ENCODE measurements at regions not wholly inside any gene's neighbourhood (a gene's known extent, or its start where the extent isn't known, plus 50 kb on each side); places are given as distances from the start of the nearest gene placed in this dataset.

- Mint-ChIP-seq H3K4me3 (no peak overlapping the region), H3K4me1 (peaks cover 2% of the 10 kb centered on the region), H3K27me3 (ENCODE audit: low read depth in 3 of 3) (peaks cover 0 to 5% (median 0%) of the 10 kb centered on the region in 3 donors), H3K36me3 (no peaks in the 10 kb centered on the region), H3K9me3 (no peaks in the 10 kb centered on the region), H3K27ac (peak overlapping the region in 1 of 7 donors; percentile 11)
- no peaks in the 10 kb centered on the region for H3K9me3 ChIP-seq (replicated peaks in 1 of 2; ENCODE audit: control insufficient read depth in 1 of 2, insufficient read depth in 1 of 2, low read length in 2 of 2)
- H3K4me2 ChIP-seq (replicated peaks; ENCODE audit: extremely low read depth, low read length, poor library complexity, severe bottlenecking): no peak overlapping the region
- H3K9ac ChIP-seq (ENCODE audit: insufficient read depth, low read length, poor library complexity, severe bottlenecking): no peak overlapping the region
- no peak for TF ChIP-seq CTCF (IDR thresholded peaks at IDR 0.05)
- 89% methylated on average over 10 of the region's 13 CpGs for WGBS (ENCODE audit: insufficient coverage)
- peak; percentile 20 to 40 (median 23) for DNase-seq
- H2AFZ ChIP-seq (ENCODE audit: insufficient read depth, low read depth, low read length, poor library complexity, severe bottlenecking): no peak overlapping the region
- no peak overlapping the region for H3K4me3 ChIP-seq (replicated peaks in 1 of 3; ENCODE audit: low read depth in 2 of 3, low read length in 3 of 3)
- no peak overlapping the region for H3K27ac ChIP-seq (ENCODE audit: low read depth in 1 of 2, low read length in 2 of 2)
- H4K20me1 ChIP-seq (ENCODE audit: insufficient read depth, low read length): no peaks in the 10 kb centered on the region
- no peaks in the 10 kb centered on the region for H3K27me3 ChIP-seq (ENCODE audit: control insufficient read depth in 2 of 2, insufficient read depth in 2 of 2, low read length in 2 of 2)
- no peaks in the 10 kb centered on the region for H3K79me2 ChIP-seq (ENCODE audit: insufficient read depth, low read length)
- intact Hi-C loops (cut with micrococcal nuclease): no loop called here
- H3K36me3 ChIP-seq (replicated peaks in 1 of 2; ENCODE audit: control insufficient read depth in 1 of 2, insufficient read depth in 2 of 2, low read length in 2 of 2): no peaks in the 10 kb centered on the region
- H3K4me1 ChIP-seq (ENCODE audit: control insufficient read depth in 1 of 2, insufficient read depth in 2 of 2, low read length in 2 of 2): peaks cover 0 to under 1% of the 10 kb centered on the region in 2 donors
Measured at GRCh38 chr7:131244259-131244852, 83.3 kb upstream of the MKLN1 start.

- 87% methylated on average over 1 of the region's 1 CpG for WGBS (ENCODE audit: insufficient coverage)
- Histone ChIP-seq H3K79me2 (ENCODE audit: insufficient read depth, low read length) (no peaks in the 10 kb centered on the region), H4K20me1 (ENCODE audit: insufficient read depth, low read length) (no peaks in the 10 kb centered on the region), H2AFZ (ENCODE audit: insufficient read depth, low read depth, low read length, poor library complexity, severe bottlenecking) (no peak overlapping the region), H3K4me3 (replicated peaks in 1 of 3; ENCODE audit: low read depth in 2 of 3, low read length in 3 of 3) (no peak overlapping the region), H3K9ac (ENCODE audit: insufficient read depth, low read length, poor library complexity, severe bottlenecking) (no peak overlapping the region), H3K36me3 (replicated peaks in 1 of 2; ENCODE audit: control insufficient read depth in 1 of 2, insufficient read depth in 2 of 2, low read length in 2 of 2) (no peaks in the 10 kb centered on the region), H3K27me3 (ENCODE audit: control insufficient read depth in 2 of 2, insufficient read depth in 2 of 2, low read length in 2 of 2) (no peaks in the 10 kb centered on the region), H3K4me2 (replicated peaks; ENCODE audit: extremely low read depth, low read length, poor library complexity, severe bottlenecking) (no peak overlapping the region), H3K4me1 (ENCODE audit: control insufficient read depth in 1 of 2, insufficient read depth in 2 of 2, low read length in 2 of 2) (no peaks in the 10 kb centered on the region), H3K27ac (ENCODE audit: low read depth in 1 of 2, low read length in 2 of 2) (no peak overlapping the region), H3K9me3 (replicated peaks in 1 of 2; ENCODE audit: control insufficient read depth in 1 of 2, insufficient read depth in 1 of 2, low read length in 2 of 2) (peaks cover 8 to 15% of the 10 kb centered on the region in 2 donors)
- TF ChIP-seq CTCF (IDR thresholded peaks at IDR 0.05): no peak
- Mint-ChIP-seq H3K36me3 (no peaks in the 10 kb centered on the region), H3K9me3 (peaks cover 6 to 17% (median 12%) of the 10 kb centered on the region in 7 donors), H3K4me1 (peaks cover 2% of the 10 kb centered on the region), H3K4me3 (no peak overlapping the region), H3K27me3 (ENCODE audit: low read depth in 3 of 3) (peaks cover 0 to 5% (median 2%) of the 10 kb centered on the region in 3 donors), H3K27ac (no peak overlapping the region)
- peak in 2 of 3 donors; percentile 31 to 63 for DNase-seq
- intact Hi-C loops (cut with micrococcal nuclease): no loop called here
Measured at GRCh38 chr7:131249003-131249402, 78.7 kb upstream of the MKLN1 start.

Measured in CD14-positive monocyte (primary cell).